ENCODE measurements at regions not wholly inside any gene's neighbourhood (a gene's known extent, or its start where the extent isn't known, plus 50 kb on each side); places are given as distances from the start of the nearest gene placed in this dataset.
"Not testable (repeated sequence)": the region's sequence is repeated elsewhere in the genome, so short reads cannot be mapped to it uniquely, and the experiment has no call there.

GRCh38 chr13:69264362-69265334 lies 843.0 kb upstream of the ATXN8OS start:
- TF ChIP-seq, protein P1, sequence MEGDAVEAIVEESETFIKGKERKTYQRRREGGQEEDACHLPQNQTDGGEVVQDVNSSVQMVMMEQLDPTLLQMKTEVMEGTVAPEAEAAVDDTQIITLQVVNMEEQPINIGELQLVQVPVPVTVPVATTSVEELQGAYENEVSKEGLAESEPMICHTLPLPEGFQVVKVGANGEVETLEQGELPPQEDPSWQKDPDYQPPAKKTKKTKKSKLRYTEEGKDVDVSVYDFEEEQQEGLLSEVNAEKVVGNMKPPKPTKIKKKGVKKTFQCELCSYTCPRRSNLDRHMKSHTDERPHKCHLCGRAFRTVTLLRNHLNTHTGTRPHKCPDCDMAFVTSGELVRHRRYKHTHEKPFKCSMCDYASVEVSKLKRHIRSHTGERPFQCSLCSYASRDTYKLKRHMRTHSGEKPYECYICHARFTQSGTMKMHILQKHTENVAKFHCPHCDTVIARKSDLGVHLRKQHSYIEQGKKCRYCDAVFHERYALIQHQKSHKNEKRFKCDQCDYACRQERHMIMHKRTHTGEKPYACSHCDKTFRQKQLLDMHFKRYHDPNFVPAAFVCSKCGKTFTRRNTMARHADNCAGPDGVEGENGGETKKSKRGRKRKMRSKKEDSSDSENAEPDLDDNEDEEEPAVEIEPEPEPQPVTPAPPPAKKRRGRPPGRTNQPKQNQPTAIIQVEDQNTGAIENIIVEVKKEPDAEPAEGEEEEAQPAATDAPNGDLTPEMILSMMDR (IDR thresholded peaks at IDR 0.05; ENCODE audit: extremely low read depth, insufficient read depth, missing control alignments): no peak
- no peak for DNase-seq (ENCODE audit: low spot score)
- in situ Hi-C loops (cut with MboI; ENCODE audit: low pct_unique_long_range_greater_than_20kb, low sequenced_read_pairs, unreplicated experiment): no loop called here

DNA sequence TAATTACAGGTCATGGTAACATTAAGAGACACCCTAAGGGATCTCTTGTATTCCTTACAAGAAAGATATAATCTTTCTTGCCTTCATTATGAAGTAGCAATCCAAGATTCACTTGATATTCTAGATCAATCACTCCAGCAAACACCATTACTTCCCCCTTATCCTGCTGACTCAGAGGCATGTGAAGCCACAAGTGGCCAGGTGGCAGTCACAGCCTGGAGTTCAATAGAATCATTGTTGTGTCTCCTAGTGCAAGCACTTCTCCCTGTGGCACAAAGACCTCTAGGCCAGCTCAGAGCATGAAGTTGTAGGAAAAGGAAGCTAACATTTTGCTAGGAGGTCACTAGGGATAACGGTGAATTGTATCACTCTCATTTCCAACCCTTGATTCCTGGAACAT lies 864.3 kb upstream of the ATXN8OS start:
- in situ Hi-C loops (cut with MboI; ENCODE audit: low pct_unique_long_range_greater_than_20kb, low sequenced_read_pairs, unreplicated experiment): no loop called here
- TF ChIP-seq, protein P1 (IDR thresholded peaks at IDR 0.05; ENCODE audit: extremely low read depth, insufficient read depth, missing control alignments): no peak
- DNase-seq (ENCODE audit: low spot score): no peak

GRCh38 chr13:69234171-69234570 lies 873.5 kb upstream of the ATXN8OS start:
- TF ChIP-seq, protein P1 (IDR thresholded peaks at IDR 0.05; ENCODE audit: extremely low read depth, insufficient read depth, missing control alignments): no peak
- no peak for DNase-seq (ENCODE audit: low spot score)
- in situ Hi-C loops (cut with MboI; ENCODE audit: low pct_unique_long_range_greater_than_20kb, low sequenced_read_pairs, unreplicated experiment): no loop called here

DNA sequence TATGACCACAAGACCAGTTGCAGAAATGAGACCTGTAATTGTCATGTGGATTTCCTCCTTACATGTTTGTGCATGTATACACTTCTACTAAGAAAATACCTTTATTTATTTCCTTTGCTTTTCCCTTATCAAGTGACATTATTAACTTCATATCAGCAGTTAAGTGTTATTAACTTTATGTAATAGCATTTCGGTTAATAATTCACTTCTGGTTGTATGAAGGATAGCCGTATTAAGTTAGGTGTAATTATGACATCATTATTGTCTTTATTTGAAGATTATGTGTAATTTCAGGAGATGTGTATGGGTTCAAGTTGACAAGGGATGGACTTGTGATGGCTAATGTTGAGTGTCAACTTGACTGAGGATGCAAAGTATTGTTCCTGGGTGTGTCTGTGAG lies 881.2 kb upstream of the ATXN8OS start:
- in situ Hi-C loops (cut with MboI; ENCODE audit: low pct_unique_long_range_greater_than_20kb, low sequenced_read_pairs, unreplicated experiment): no loop called here
- TF ChIP-seq, protein P1 (IDR thresholded peaks at IDR 0.05; ENCODE audit: extremely low read depth, insufficient read depth, missing control alignments): no peak
- DNase-seq (ENCODE audit: low spot score): no peak

DNA sequence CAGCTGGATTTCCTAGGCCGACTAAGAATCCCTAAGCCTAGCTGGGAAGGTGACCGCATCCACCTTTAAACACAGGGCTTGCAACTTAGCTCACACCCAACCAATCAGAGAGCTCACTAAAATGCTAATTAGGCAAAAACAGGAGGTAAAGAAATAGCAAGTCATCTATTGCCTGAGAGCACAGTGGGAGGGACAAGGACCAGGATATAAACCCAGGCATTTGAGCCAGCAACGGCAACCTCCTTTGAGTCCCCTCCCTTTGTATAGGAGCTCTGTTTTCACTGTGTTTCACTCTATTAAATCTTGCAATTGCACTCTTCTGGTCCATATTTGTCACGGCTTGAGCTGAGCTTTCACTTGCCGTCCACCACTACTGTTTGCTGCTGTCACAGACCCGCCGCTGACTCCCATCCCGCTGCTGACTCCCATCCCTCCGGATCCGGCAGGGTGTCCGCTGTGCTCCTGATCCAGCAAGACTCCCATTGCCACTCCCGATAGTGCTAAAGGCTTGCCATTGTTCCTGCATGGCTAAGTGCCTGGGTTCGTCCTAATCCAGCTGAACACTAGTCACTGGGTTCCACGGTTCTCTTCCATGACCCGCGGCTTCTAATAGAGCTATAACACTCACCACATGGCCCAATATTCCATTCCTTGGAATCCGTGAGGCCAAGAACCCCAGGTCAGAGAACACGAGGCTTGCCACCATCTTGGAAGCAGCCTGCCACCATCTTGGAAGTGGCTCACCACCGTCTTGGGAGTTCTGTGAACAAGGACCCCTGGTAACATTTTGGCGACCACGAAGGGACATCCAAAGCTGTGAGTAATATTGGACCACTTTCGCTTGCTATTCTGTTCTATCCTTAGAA lies 885.8 kb upstream of the ATXN8OS start:
- DNase-seq (ENCODE audit: low spot score); in situ Hi-C loops (cut with MboI; ENCODE audit: low pct_unique_long_range_greater_than_20kb, low sequenced_read_pairs, unreplicated experiment): not testable (repeated sequence)

- TF ChIP-seq, protein P1 (IDR thresholded peaks at IDR 0.05; ENCODE audit: extremely low read depth, insufficient read depth, missing control alignments): no peak
Observed at GRCh38 chr13:69213396-69213795, 894.2 kb upstream of the ATXN8OS start.

More at GRCh38 chr13:69213396-69213795, 894.2 kb upstream of the ATXN8OS start:
- in situ Hi-C loops (cut with MboI; ENCODE audit: low pct_unique_long_range_greater_than_20kb, low sequenced_read_pairs, unreplicated experiment): no loop called here
- DNase-seq (ENCODE audit: low spot score): no peak

Measured in GM13977 (cell line).